ENCODE measurements at regions not wholly inside any gene's neighbourhood (a gene's known extent, or its start where the extent isn't known, plus 50 kb on each side); places are given as distances from the start of the nearest gene placed in this dataset.
"Not testable (repeated sequence)": the region's sequence is repeated elsewhere in the genome, so short reads cannot be mapped to it uniquely, and the experiment has no call there.

DNA sequence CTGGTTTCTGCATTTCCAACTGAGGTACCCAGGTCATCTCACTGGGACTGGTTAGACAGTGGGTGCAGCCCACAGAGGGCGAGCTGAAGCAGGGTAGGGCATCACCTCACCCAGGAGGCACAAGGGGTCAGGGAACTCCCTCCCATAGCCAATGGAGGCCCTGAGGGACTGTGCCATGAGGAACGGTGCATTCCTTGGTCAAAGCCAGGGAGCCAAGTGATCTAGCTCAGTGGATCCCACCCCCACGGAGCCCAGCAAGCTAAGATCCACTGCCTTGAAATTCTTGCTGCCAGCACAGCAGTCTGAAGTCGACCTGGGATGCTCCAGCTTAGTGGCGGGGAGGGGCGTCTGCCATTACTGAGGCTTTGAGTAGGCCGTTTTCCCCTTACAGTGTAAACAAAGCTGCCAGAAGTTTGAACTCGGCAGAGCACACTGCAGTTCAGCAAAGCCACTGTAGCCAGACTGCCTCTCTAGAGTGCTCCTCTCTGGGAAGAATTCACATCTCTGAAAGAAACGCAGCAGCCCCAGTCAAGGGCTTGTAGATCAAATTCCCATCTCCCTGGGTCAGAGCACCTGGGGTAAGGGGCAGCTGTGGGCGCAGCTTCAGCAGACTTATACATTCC, 1386.6 kb upstream of the PCDH9 start:
- no peak for FAIRE-seq

DNA sequence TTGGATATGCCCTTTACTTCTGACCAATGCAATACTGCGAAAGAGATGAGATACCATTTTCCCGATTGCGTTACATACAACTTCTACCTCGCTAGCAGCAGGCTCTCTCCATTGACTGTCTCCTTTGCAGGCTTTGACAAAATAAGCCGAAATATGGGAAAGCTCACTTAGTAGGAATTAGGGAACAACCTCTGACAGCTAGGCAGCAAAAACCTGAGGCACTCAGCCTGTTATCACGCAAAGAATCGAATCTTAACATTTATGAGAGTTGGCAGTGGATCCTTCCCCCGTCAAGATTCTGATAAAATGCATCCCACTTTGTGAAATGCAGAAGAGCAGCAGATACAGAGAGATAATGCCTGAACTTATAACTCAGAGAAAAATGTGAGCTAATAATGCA, 1379.5 kb upstream of the PCDH9 start:
- no peak for FAIRE-seq

GRCh38 chr13:68608147-68608546, 1378.0 kb upstream of the PCDH9 start:
- FAIRE-seq, result no peak

- FAIRE-seq, result no peak
Observed at GRCh38 chr13:68597641-68598040, 1367.5 kb upstream of the PCDH9 start.

- FAIRE-seq, result no peak
Observed at GRCh38 chr13:68588623-68589022, 1358.5 kb upstream of the PCDH9 start.

DNA sequence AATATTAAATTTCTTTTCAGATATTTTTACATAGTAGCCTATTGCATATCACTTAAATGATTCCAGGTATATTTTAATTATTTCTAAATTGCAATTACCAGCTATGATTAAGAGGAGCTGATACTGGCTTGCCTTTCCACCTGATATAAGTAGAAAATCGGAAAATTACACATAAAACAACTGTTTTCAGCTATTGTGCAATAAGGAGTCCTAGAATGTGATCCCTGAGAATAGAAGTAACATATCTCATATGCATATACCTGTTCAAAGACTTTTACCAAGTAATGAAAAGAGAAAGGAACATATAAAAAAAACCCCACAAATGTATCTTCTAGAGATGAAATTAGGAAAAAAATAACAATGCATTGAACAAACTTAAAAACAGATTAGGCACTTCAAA, 1354.6 kb upstream of the PCDH9 start:
- no peak for FAIRE-seq

GRCh38 chr13:68574053-68574452, 1343.9 kb upstream of the PCDH9 start:
- FAIRE-seq, result no peak

DNA sequence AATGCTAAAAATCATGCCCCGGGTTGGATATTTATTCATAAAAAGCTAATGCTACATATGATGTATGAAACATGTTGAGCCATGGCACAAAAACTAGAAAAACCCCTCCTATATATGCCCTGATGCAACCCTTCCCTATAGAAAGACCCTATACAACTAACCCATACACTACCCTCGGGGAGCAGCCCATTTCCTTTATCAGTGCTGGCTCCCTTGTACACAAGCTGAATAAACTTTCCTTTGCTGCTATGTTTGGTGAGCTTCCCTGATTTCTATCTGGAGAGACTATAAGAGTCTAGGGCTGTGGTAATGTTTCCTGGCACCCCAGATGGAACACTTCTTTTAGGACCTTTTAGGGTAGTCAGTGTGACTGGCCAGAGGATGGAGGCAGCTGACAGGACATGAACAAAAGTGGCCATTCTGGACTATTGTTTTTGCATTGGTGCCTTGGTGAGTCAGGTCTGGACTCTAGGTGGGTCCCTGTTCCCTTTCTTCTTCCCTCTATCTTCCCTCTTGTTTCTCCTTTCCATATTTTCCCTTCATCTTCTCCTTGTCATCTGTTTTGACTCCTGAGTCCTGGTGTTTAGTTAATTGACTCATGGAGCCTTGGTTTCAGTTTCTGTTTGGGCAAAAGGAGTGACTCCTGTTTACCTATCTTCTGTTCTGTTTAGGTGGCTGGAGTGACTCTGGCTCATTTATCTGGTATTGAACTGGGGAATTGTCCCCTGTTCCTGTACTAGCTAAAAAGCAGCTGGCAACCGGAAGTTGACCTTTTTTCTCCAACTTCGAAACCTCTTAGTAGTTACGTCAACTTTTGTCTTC, 1321.8 kb upstream of the PCDH9 start:
- FAIRE-seq, result no peak

DNA sequence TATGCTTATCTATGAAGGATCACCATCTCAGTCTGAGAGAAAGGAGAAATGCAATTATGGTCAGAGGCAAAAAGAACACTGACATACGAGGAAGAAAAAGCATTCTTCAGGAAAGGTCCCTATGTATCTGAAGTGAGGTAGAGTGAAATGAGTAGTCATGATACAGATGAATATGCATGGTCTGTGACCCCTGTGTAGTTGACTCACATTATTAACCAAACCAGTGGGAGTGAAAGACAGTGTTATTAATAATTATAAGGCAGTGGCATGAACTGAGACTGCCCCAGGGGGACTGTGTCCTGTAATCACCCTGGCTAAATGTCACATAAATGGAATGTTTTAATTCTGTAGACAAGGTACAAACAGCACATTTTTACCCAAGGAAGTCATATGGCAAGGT, 1320.2 kb upstream of the PCDH9 start:
- no peak for FAIRE-seq

DNA sequence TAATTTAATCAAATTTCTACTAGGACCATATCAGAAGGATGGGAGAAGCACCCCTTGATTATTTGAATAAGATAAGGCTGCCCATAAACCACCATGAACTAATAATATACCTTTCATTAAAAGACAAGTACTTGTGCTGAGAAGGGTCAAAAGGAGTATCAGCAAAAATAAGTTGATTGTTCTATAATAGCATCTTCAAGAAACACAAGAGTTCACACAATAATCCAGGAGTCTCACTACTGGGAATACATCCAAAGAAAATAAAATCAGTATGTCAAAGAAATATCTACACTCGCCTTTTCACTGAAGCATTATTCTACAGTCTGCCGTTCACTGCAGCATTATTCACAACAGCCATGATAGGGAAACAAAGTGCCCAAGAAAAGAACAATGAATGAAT, 1310.1 kb upstream of the PCDH9 start:
- FAIRE-seq, result no peak

GRCh38 chr13:68535329-68535728, 1305.2 kb upstream of the PCDH9 start:
- FAIRE-seq, result peak; percentile 70

GRCh38 chr13:68527167-68527566, 1297.0 kb upstream of the PCDH9 start:
- FAIRE-seq, result not testable (repeated sequence)

DNA sequence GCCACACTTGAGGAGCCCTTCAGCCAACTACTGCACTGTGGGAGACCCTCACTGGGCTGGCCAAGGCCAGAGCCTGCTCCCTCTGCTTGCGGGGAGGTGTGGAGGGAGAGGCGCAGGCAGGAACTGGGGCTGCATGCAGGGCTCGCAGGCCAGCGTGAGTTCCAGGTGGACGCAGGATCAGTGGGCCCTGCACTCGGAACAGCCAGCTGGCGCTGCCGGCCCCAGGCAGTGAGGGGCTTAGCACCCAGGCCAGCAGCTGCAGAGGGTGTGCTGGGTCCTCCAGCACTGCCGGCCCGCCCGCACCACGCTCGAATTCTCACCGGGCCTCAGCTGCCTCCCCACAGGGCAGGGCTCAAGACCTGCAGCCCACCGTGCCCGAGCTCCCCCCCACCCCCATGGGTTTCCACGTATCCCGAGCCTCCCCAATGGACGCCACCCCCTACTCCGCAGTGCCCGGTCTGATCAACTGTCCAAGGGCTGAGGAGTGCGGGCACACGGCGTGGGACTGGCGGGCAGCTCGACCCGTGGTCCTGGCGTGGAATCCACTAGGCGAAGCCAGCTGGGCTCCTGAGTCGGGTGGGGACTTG, 1293.8 kb upstream of the PCDH9 start:
- no peak for FAIRE-seq

- no peak for FAIRE-seq
Observed at GRCh38 chr13:68522184-68522583, 1292.0 kb upstream of the PCDH9 start.

GRCh38 chr13:68509734-68510621, 1279.8 kb upstream of the PCDH9 start:
- no peak for FAIRE-seq

GRCh38 chr13:68506888-68507551, 1276.9 kb upstream of the PCDH9 start:
- FAIRE-seq, result no peak

DNA sequence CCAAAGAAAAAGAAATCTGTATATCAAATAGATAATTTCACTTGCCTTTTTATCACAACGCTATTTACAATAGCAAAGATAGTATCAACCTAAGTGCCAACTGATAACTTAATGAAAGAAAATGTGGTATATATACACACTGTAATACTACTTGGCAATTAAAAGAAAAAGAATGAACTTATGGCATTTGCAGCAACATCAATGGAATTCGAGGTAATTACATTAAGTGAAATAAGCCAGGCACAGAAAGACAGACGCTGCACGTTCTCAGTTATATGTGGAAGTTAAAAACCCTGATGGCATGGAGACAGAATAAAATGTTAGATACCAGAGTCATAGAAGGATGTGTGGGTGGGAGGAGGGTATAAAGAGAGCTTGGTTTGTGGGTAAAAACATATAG, 1260.5 kb upstream of the PCDH9 start:
- no peak for FAIRE-seq

GRCh38 chr13:68481130-68481529, 1251.0 kb upstream of the PCDH9 start:
- no peak for FAIRE-seq

GRCh38 chr13:68473834-68474326, 1243.7 kb upstream of the PCDH9 start:
- no peak for FAIRE-seq

GRCh38 chr13:68467160-68467559, 1237.0 kb upstream of the PCDH9 start:
- no peak for FAIRE-seq

GRCh38 chr13:68440874-68441273, 1210.7 kb upstream of the PCDH9 start:
- no peak for FAIRE-seq

GRCh38 chr13:68439817-68440216, 1209.7 kb upstream of the PCDH9 start:
- FAIRE-seq, result no peak

All from G401.6 (cell line).